ENCODE measurements at regions not wholly inside any gene's neighbourhood (a gene's known extent, or its start where the extent isn't known, plus 50 kb on each side); places are given as distances from the start of the nearest gene placed in this dataset.
"Not testable (repeated sequence)": the region's sequence is repeated elsewhere in the genome, so short reads cannot be mapped to it uniquely, and the experiment has no call there.

- Histone ChIP-seq H3K4me3 (ENCODE audit: low read length in 2 of 2) (no peak overlapping the region), H3K79me1 (ENCODE audit: low read depth, low read length) (no peaks in the 10 kb centered on the region), H3K27me3 (ENCODE audit: control insufficient read depth in 3 of 3, insufficient read depth in 3 of 3, low read depth in 1 of 3, low read length in 3 of 3) (no peaks in the 10 kb centered on the region), H2BK15ac (ENCODE audit: low read length) (no peak overlapping the region), H3K4me2 (ENCODE audit: insufficient read depth, low read length, poor library complexity, severe bottlenecking) (no peak overlapping the region), H3K23ac (ENCODE audit: low read depth, low read length, poor library complexity) (no peak overlapping the region), H2AFZ (ENCODE audit: low read length) (no peak overlapping the region), H2BK120ac (ENCODE audit: low read depth, low read length) (no peak overlapping the region), H4K91ac (ENCODE audit: low read depth, low read length, poor library complexity) (no peak overlapping the region), H4K8ac (ENCODE audit: low read depth, low read length) (no peak overlapping the region), H3K14ac (ENCODE audit: low read length) (no peak overlapping the region), H3K4ac (ENCODE audit: low read length) (no peak overlapping the region), H3K27ac (replicated peaks; ENCODE audit: low read length) (no peak overlapping the region), H2BK12ac (ENCODE audit: low read length) (no peak overlapping the region), H3K9me3 (replicated peaks in 1 of 2; ENCODE audit: control insufficient read depth in 2 of 2, insufficient read depth in 1 of 2, low read depth in 1 of 2, low read length in 2 of 2) (no peaks in the 10 kb centered on the region), H2AK5ac (ENCODE audit: low read depth, low read length) (no peak overlapping the region), H3K9ac (ENCODE audit: low read depth, low read length, poor library complexity) (no peak overlapping the region), H3K18ac (ENCODE audit: low read length) (no peak overlapping the region), H3K4me1 (ENCODE audit: control insufficient read depth in 2 of 2, insufficient read depth in 1 of 2, low read depth in 1 of 2, low read length in 2 of 2) (no peaks in the 10 kb centered on the region), H3K36me3 (replicated peaks in 1 of 2; ENCODE audit: control insufficient read depth in 2 of 2, insufficient read depth in 2 of 2, low read length in 2 of 2) (no peaks in the 10 kb centered on the region), H2BK5ac (ENCODE audit: low read length) (no peak overlapping the region)
- WGBS, 2 donors (ENCODE audit: extremely low coverage in 2 of 2, insufficient read length in 2 of 2, insufficient replicate concordance in 1 of 2), result no CpG with 5 or more reads among the region's 1 CpG
- DNase-seq (ENCODE audit: low spot score), result no peak
These were observed 594.3 kb upstream of the PCDH7 start for GRCh38 chr4:30125868-30126267.

- no peak overlapping the region for H4K91ac ChIP-seq (ENCODE audit: low read depth, low read length, poor library complexity)
- no peak overlapping the region for H3K4ac ChIP-seq (ENCODE audit: low read length)
- no peak overlapping the region for H3K4me3 ChIP-seq (ENCODE audit: low read length in 2 of 2)
- H4K8ac ChIP-seq (ENCODE audit: low read depth, low read length), result no peak overlapping the region
- no peak overlapping the region for H2AK5ac ChIP-seq (ENCODE audit: low read depth, low read length)
- H3K27ac ChIP-seq (replicated peaks; ENCODE audit: low read length), result no peak overlapping the region
- H3K27me3 ChIP-seq (ENCODE audit: control insufficient read depth in 3 of 3, insufficient read depth in 3 of 3, low read depth in 1 of 3, low read length in 3 of 3), result no peaks in the 10 kb centered on the region
- no peak overlapping the region for H3K18ac ChIP-seq (ENCODE audit: low read length)
- no peak overlapping the region for H2BK12ac ChIP-seq (ENCODE audit: low read length)
- H3K36me3 ChIP-seq (replicated peaks in 1 of 2; ENCODE audit: control insufficient read depth in 2 of 2, insufficient read depth in 2 of 2, low read length in 2 of 2), result no peaks in the 10 kb centered on the region
- no peaks in the 10 kb centered on the region for H3K79me1 ChIP-seq (ENCODE audit: low read depth, low read length)
- H3K9me3 ChIP-seq (replicated peaks in 1 of 2; ENCODE audit: control insufficient read depth in 2 of 2, insufficient read depth in 1 of 2, low read depth in 1 of 2, low read length in 2 of 2), result no peaks in the 10 kb centered on the region
- no peak overlapping the region for H3K9ac ChIP-seq (ENCODE audit: low read depth, low read length, poor library complexity)
- H2BK5ac ChIP-seq (ENCODE audit: low read length), result no peak overlapping the region
- H3K4me1 ChIP-seq (ENCODE audit: control insufficient read depth in 2 of 2, insufficient read depth in 1 of 2, low read depth in 1 of 2, low read length in 2 of 2), result no peaks in the 10 kb centered on the region
- H2AFZ ChIP-seq (ENCODE audit: low read length), result no peak overlapping the region
- no peak overlapping the region for H2BK15ac ChIP-seq (ENCODE audit: low read length)
- DNase-seq (ENCODE audit: low spot score), result no peak
- H2BK120ac ChIP-seq (ENCODE audit: low read depth, low read length), result no peak overlapping the region
- no peak overlapping the region for H3K14ac ChIP-seq (ENCODE audit: low read length)
- H3K4me2 ChIP-seq (ENCODE audit: insufficient read depth, low read length, poor library complexity, severe bottlenecking), result no peak overlapping the region
- H3K23ac ChIP-seq (ENCODE audit: low read depth, low read length, poor library complexity), result no peak overlapping the region
- no CpG with 5 or more reads among the region's 1 CpG for WGBS, 2 donors (ENCODE audit: extremely low coverage in 2 of 2, insufficient read length in 2 of 2, insufficient replicate concordance in 1 of 2)
These were observed 593.8 kb upstream of the PCDH7 start for GRCh38 chr4:30126351-30126750.

- WGBS, 2 donors (ENCODE audit: extremely low coverage in 2 of 2, insufficient read length in 2 of 2, insufficient replicate concordance in 1 of 2), result no CpG with 5 or more reads among the region's 5 CpGs
- H2BK12ac ChIP-seq (ENCODE audit: low read length); H3K14ac ChIP-seq (ENCODE audit: low read length); H3K4ac ChIP-seq (ENCODE audit: low read length); H3K18ac ChIP-seq (ENCODE audit: low read length); H3K4me1 ChIP-seq (ENCODE audit: control insufficient read depth in 2 of 2, insufficient read depth in 1 of 2, low read depth in 1 of 2, low read length in 2 of 2); H3K27me3 ChIP-seq (ENCODE audit: control insufficient read depth in 3 of 3, insufficient read depth in 3 of 3, low read depth in 1 of 3, low read length in 3 of 3); H3K4me2 ChIP-seq (ENCODE audit: insufficient read depth, low read length, poor library complexity, severe bottlenecking); H3K9me3 ChIP-seq (replicated peaks in 1 of 2; ENCODE audit: control insufficient read depth in 2 of 2, insufficient read depth in 1 of 2, low read depth in 1 of 2, low read length in 2 of 2); H2BK5ac ChIP-seq (ENCODE audit: low read length); H3K79me1 ChIP-seq (ENCODE audit: low read depth, low read length); H3K27ac ChIP-seq (replicated peaks; ENCODE audit: low read length); H3K4me3 ChIP-seq (ENCODE audit: low read length in 2 of 2); H2BK15ac ChIP-seq (ENCODE audit: low read length); H4K91ac ChIP-seq (ENCODE audit: low read depth, low read length, poor library complexity); H3K23ac ChIP-seq (ENCODE audit: low read depth, low read length, poor library complexity); H3K9ac ChIP-seq (ENCODE audit: low read depth, low read length, poor library complexity); DNase-seq (ENCODE audit: low spot score); H4K8ac ChIP-seq (ENCODE audit: low read depth, low read length); H3K36me3 ChIP-seq (replicated peaks in 1 of 2; ENCODE audit: control insufficient read depth in 2 of 2, insufficient read depth in 2 of 2, low read length in 2 of 2); H2AK5ac ChIP-seq (ENCODE audit: low read depth, low read length); H2BK120ac ChIP-seq (ENCODE audit: low read depth, low read length): not testable (repeated sequence)
- H2AFZ ChIP-seq (ENCODE audit: low read length), result peak overlapping the region; percentile 10
These were observed 571.3 kb upstream of the PCDH7 start for GRCh38 chr4:30148828-30149227.

- H3K4me2 ChIP-seq (ENCODE audit: insufficient read depth, low read length, poor library complexity, severe bottlenecking); H3K9me3 ChIP-seq (replicated peaks in 1 of 2; ENCODE audit: control insufficient read depth in 2 of 2, insufficient read depth in 1 of 2, low read depth in 1 of 2, low read length in 2 of 2); H3K4ac ChIP-seq (ENCODE audit: low read length); H2BK5ac ChIP-seq (ENCODE audit: low read length); H2BK15ac ChIP-seq (ENCODE audit: low read length); H2BK120ac ChIP-seq (ENCODE audit: low read depth, low read length); H4K8ac ChIP-seq (ENCODE audit: low read depth, low read length); H3K9ac ChIP-seq (ENCODE audit: low read depth, low read length, poor library complexity); H3K4me1 ChIP-seq (ENCODE audit: control insufficient read depth in 2 of 2, insufficient read depth in 1 of 2, low read depth in 1 of 2, low read length in 2 of 2); H4K91ac ChIP-seq (ENCODE audit: low read depth, low read length, poor library complexity); H3K14ac ChIP-seq (ENCODE audit: low read length); H3K27ac ChIP-seq (replicated peaks; ENCODE audit: low read length); H3K79me1 ChIP-seq (ENCODE audit: low read depth, low read length); DNase-seq (ENCODE audit: low spot score); H3K36me3 ChIP-seq (replicated peaks in 1 of 2; ENCODE audit: control insufficient read depth in 2 of 2, insufficient read depth in 2 of 2, low read length in 2 of 2); H3K23ac ChIP-seq (ENCODE audit: low read depth, low read length, poor library complexity); H3K4me3 ChIP-seq (ENCODE audit: low read length in 2 of 2); H2AK5ac ChIP-seq (ENCODE audit: low read depth, low read length); H3K18ac ChIP-seq (ENCODE audit: low read length); H3K27me3 ChIP-seq (ENCODE audit: control insufficient read depth in 3 of 3, insufficient read depth in 3 of 3, low read depth in 1 of 3, low read length in 3 of 3); H2BK12ac ChIP-seq (ENCODE audit: low read length): not testable (repeated sequence)
- WGBS, 2 donors (ENCODE audit: extremely low coverage in 2 of 2, insufficient read length in 2 of 2, insufficient replicate concordance in 1 of 2), result no CpG with 5 or more reads among the region's 7 CpGs
- peak overlapping the region; percentile 56 for H2AFZ ChIP-seq (ENCODE audit: low read length)
These were observed 570.6 kb upstream of the PCDH7 start for GRCh38 chr4:30149539-30149938.
